ENCODE measurements at regions not wholly inside any gene's neighbourhood (a gene's known extent, or its start where the extent isn't known, plus 50 kb on each side); places are given as distances from the start of the nearest gene placed in this dataset.

- H3K27me3 ChIP-seq: no peaks in the 10 kb centered on the region
- WGBS, 3 donors: 52 to 76% (median 57%) methylated on average over 3 of the region's 3 CpGs
- H3K4me3 ChIP-seq: no peak overlapping the region
- H3K36me3 ChIP-seq: no peaks in the 10 kb centered on the region
- H3K4me1 ChIP-seq (ENCODE audit: insufficient read depth): no peaks in the 10 kb centered on the region
- intact Hi-C loops (cut with DNase I): no loop called here
- TF ChIP-seq POLR2A (IDR thresholded peaks at IDR 0.05) (no peak), EP300 (IDR thresholded peaks at IDR 0.05) (no peak), CTCF (IDR thresholded peaks at IDR 0.05) (no peak)
- H3K9me3 ChIP-seq: no peaks in the 10 kb centered on the region
- DNase-seq: no peak
- H3K27ac ChIP-seq: no peak overlapping the region
Measured at GRCh38 chr18:51390702-51391101, 193.2 kb upstream of the MEX3C start.

GRCh38 chr18:51391215-51391614 lies 193.7 kb upstream of the MEX3C start:
- no peak for TF ChIP-seq EP300 (IDR thresholded peaks at IDR 0.05)
- no peak for TF ChIP-seq CTCF (IDR thresholded peaks at IDR 0.05)
- no peak for TF ChIP-seq POLR2A (IDR thresholded peaks at IDR 0.05)
- Histone ChIP-seq H3K36me3 (no peaks in the 10 kb centered on the region), H3K4me3 (no peak overlapping the region), H3K4me1 (ENCODE audit: insufficient read depth) (no peaks in the 10 kb centered on the region), H3K27me3 (no peaks in the 10 kb centered on the region), H3K27ac (no peak overlapping the region), H3K9me3 (no peaks in the 10 kb centered on the region)
- intact Hi-C loops (cut with DNase I): no loop called here
- DNase-seq: no peak
- 26 to 60% (median 38%) methylated on average over 1 of the region's 1 CpG for WGBS, 3 donors

GRCh38 chr18:51391731-51392130 lies 194.2 kb upstream of the MEX3C start:
- no peaks in the 10 kb centered on the region for H3K9me3 ChIP-seq
- H3K4me3 ChIP-seq: no peak overlapping the region
- intact Hi-C loops (cut with DNase I): no loop called here
- 81 to 85% (median 83%) methylated on average over 5 of the region's 5 CpGs for WGBS, 3 donors
- TF ChIP-seq CTCF (IDR thresholded peaks at IDR 0.05): no peak
- no peak overlapping the region for H3K27ac ChIP-seq
- no peaks in the 10 kb centered on the region for H3K36me3 ChIP-seq
- no peaks in the 10 kb centered on the region for H3K4me1 ChIP-seq (ENCODE audit: insufficient read depth)
- DNase-seq: no peak
- H3K27me3 ChIP-seq: no peaks in the 10 kb centered on the region

- Histone ChIP-seq H3K27ac (no peak overlapping the region), H3K9me3 (no peaks in the 10 kb centered on the region), H3K36me3 (no peaks in the 10 kb centered on the region), H3K27me3 (no peaks in the 10 kb centered on the region), H3K4me3 (no peak overlapping the region), H3K4me1 (ENCODE audit: insufficient read depth) (no peaks in the 10 kb centered on the region)
- 75 to 79% (median 79%) methylated on average over 4 of the region's 4 CpGs for WGBS, 3 donors
- no peak for DNase-seq
- intact Hi-C loops (cut with DNase I): no loop called here
- TF ChIP-seq POLR2A (IDR thresholded peaks at IDR 0.05) (no peak), CTCF (IDR thresholded peaks at IDR 0.05) (no peak), EP300 (IDR thresholded peaks at IDR 0.05) (no peak)
Measured at GRCh38 chr18:51397347-51397962, 200.0 kb upstream of the MEX3C start.

All from ovary (tissue), 7 donors.